HG02973 (cell line): ENCODE measurements at regions not wholly inside any gene's neighbourhood (a gene's known extent, or its start where the extent isn't known, plus 50 kb on each side); places are given as distances from the start of the nearest gene placed in this dataset.
"Not testable (repeated sequence)": the region's sequence is repeated elsewhere in the genome, so short reads cannot be mapped to it uniquely, and the experiment has no call there.

Experiments used
- ATAC-seq: cut with Tn5 transposase; IDR thresholded peaks from one replicate; pipeline ENCODE4 v1.9.1; 2021; ENCODE audit warnings: moderate library complexity; ENCODE audit not compliant: unreplicated experiment

DNA sequence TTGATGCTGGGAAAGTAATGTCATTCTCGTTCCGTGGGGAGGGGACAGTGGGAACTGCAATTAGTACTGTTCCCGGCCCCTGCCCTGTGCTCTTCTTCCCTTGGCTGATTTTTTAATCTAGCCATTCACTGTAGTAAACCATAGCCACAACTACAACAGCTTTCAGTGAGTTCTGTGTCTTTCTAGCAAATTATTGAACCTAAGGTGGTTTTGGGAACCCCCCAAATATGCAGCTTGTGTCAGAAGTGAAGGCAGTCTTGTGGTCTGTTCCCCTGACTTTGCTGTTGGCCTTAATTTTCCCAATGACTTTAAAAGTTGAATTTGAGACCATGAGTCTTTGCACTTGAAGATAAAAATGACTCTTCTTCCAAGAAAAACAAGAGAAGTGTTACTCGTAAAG, 114.3 kb upstream of the ETV6 start:
- no peak for ATAC-seq

GRCh38 chr12:11539156-11539555, 110.3 kb upstream of the ETV6 start:
- ATAC-seq, result no peak

DNA sequence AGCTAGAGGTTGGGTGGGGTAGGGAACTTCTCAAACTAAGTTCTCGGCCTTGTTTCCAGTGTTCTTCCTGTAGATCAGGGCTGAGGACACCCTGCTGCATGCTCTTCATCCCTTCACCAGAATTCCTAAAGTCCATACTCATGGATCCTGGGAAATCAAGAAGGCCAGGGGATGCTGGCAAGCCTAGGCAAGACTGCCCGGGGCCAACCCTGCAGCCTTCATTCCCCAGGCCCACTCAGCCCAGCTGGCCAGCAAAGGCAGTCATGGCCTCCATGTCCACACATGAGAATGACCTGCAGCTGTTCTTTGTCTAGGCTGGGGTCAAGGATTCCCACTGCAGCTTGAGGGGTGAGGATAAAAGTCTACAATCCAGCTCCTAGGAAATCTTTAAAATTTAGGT, 109.3 kb upstream of the ETV6 start:
- no peak for ATAC-seq

- ATAC-seq, result no peak
Observed at GRCh38 chr12:11540615-11541310, 108.7 kb upstream of the ETV6 start.

DNA sequence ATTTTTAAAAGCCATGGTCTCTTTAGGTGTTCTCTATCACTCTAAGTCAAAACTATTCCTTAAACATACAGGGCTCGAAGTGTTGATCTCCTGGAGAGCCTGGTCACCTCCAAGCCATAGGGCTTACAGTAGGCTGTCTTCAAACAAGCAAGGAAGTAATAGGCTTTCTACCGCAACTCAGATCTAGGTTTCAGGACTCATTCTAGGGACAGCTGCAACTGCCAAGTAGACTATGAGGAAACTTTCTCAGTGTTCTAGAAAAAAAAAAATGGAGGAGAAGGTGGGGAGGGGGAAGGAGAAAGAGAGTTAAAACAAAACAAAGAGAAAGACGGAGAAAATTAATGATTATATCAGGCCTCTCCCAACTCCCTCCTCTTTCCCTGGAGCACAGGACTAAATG, 106.9 kb upstream of the ETV6 start:
- ATAC-seq, result no peak

GRCh38 chr12:11543457-11544158, 105.9 kb upstream of the ETV6 start:
- ATAC-seq, result no peak

- peak; percentile 77 for ATAC-seq
Observed at GRCh38 chr12:11545484-11546330, 103.8 kb upstream of the ETV6 start.

- not testable (repeated sequence) for ATAC-seq
Observed at GRCh38 chr12:11546582-11547270, 102.7 kb upstream of the ETV6 start.

DNA sequence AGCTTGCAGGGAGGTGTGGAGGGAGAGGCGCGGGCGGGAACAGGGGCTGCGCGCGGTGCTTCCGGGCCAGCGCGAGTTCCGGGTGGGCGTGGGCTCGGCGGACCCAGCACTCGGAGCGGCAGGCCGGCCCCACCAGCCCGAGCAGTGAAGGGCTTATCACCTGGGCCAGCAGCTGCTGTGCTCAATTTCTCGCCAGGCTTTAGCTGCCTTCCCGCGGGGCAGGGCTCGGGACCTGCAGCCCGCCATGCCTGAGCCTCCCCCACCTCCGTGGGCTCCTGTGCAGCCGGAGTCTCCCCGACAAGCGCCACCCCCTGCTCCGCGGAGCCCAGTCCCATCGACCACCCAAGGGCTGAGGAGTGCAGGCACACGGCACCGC, 102.2 kb upstream of the ETV6 start:
- ATAC-seq, result not testable (repeated sequence)

- ATAC-seq, result no peak
Observed at GRCh38 chr12:11549119-11549518, 100.4 kb upstream of the ETV6 start.

DNA sequence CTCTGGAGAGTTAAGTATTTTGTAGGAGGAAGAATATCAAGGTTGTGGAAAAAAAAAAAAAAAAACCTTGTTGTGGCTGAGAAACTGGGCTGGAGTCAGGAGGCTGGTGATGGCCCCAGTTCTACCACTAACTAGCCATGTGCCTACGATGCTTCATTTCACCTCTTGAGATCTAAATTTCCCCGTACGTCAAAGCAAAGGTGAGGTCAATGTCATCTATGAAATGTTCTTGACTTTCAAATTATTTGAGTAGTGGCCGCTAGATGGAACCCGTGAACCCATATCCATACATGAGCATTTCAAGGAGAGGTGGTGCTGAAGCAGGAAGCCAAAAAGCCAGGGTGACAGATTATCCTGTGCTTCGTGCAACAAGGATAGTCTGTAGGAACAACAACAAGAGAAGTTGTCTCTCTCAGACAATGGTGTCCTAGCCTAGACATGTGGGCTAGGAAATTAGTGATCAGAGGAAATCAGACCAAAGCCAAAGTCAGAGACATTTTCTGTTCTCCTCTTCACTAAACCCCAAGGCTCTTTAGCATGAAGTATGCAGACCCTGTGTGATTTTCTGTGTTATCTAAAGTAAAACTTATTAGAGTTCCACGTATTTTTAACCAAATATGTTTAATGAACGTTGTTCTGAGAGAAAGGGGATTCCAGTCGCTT, 95.5 kb upstream of the ETV6 start:
- no peak for ATAC-seq

DNA sequence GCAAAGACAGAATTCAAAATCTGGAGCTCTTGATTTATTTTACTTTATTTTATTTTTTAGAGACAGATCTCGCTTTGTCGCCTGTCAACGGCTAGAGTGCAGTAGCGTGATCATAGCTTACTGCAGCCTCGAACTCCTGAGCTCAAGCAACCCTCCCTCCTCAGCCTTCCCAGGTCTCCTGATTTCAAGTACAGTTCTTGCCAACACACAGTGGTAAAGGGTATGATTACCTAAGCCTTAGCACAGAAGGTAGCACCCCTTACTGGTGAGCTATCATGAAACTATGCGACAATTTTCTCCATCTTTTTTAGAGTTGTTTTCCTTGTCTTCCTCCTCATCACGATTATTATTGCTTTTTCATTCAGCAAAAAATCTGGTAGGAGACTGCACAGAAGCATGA, 94.3 kb upstream of the ETV6 start:
- no peak for ATAC-seq

DNA sequence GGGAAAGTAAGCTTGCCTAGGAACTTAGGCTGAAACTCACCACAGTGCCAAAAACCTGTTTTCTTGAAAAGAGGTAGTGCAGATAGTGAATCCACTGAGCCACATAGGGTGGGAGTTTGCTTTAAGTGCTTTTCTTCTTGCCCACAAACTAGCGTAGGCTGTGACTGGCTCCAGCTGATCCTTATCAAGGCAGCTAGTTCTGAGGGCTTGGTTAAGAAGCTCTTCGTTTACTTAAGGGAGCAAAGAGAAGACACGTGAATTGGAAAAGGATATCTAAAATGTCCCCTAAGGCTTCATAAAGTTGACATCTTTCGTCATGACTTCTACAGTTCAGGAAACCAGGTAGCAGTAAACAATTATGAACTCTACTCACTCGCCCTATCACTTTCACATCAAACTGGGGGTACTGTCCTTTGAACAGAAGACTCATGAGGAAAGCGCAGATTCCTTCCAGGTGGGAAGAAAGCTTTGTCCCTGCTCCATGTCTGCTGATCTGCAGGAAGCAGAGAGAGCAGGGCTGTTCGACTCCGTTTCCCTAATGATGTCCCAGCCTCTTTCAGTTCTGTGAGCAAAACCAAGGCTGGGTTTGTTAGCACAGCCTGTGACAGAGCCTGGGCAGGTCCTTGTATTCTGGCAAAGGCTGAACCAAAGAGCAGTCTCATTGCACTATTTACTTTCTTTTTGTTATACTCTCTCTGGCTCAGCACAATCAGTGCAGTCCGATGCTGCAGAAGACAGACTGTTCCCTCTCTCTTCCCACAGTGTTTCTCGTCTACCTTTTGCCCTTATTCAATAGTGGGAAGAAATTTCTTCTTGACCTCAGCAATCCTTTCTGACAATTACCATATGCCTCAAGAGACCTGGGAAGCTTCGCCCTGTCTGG, 93.5 kb upstream of the ETV6 start:
- no peak for ATAC-seq

DNA sequence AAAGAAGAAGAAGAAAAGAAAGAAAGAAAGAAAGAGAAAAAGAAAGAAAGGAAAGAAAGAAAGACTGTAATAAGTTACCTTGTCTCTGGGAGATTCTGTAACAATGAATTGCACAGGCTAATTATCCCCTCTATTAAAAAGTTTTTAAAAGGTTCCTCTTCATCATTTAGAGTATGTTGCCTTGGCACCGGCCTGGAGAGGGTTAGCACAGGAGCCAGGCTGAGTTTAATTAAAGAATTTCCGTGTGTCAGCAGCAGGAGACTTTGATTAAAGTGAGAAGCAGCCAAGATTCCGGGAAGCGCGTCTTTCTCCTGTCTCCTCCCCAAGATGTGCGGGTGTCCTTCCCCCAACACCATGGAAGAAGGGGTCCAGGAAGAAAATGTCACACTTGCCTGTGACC, 92.8 kb upstream of the ETV6 start:
- no peak for ATAC-seq

DNA sequence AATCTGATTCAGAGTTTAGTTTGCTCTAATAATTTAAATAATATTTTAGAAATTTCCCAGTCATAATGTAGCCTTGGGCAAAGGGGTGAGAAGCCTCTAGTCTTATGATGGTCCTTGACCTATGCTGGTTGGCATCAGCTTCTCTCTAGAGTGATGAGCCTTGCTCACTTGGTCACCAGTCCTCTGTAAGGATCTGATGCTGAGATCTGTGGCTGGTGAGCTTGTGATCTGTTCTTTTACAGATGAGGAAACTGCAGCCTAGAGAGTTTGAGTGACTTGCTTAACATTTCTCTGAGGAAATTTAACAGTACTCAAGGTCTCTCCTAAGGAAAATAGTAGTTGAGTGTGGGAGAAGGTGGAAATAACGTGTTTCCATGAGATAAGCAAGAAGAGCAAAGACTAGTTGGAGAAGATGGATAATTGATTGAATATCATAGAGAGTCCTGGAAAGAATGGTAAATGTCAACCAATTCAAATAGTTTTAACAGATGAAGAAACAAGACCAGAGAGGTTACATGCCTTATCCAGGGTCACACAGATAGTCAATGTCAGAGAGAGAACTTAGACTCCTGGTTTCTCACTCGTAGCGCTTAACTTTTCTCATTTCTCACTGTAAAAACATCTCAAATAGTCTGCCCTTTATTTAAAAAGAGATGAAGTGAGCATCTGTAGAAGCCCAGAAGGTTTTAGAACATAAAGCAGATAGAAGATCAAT, 89.7 kb upstream of the ETV6 start:
- ATAC-seq, result no peak

DNA sequence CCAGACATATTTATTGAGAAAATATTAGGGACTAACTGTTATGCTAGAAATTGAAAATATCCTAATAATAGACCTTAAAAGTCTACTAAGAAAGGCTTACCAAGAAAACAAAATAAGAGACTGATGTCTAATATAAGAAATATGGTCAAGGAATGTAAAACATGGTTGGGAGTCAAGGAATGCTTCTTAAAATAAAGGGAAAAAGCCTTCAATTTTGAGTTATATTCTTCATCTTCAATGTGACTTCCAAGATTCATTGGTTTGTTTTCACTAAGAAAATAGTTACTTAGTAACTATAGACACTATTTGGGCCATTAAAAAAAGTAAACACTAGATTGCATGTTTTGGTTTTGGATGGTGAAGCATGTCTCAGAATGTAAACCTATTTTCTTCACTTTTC, 88.1 kb upstream of the ETV6 start:
- no peak for ATAC-seq

DNA sequence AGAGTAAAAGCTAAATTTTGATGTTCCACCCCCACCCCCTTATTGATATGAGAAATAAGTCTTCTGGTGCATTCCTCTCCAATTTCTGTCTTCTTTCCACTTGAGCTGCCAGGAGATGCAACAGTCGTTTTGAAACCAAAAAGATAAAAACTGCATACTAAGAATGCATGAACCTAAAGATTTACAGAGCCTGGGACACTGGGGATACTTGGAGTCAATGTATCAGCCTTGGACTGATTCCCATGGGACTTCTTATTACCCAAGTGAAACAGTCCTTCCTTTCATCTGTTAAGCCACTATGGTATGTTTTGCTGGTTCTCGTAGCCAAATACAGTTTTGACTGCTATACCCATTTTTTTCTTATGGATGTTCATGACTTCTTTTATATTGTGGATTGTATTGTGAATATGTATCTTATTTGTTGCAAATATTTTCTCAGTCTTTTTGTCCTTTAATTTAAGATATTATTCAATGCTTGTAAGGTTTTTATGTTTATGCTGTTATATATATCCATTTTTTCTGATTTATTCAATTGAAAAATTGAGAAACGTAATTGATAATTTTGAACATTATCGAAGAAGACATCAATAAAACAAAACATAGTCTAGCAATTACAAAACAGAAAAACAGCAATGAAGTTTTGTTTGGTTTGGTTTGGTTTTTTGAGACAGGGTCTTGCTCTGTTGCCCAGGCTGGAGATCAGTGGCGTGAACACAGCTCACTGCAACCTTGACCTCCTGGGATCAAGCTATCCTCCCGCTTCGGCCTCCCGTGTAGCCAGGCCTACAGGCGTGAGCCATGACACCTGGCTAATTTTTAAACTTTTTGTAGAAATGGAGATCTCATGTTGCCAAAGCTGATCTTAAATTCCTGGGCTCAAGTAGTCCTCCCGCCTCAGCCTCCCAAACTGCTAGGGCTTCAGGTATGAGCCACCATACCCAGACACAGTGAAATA, 85.4 kb upstream of the ETV6 start:
- ATAC-seq, result no peak
